VCaP (cell line): ENCODE measurements at regions not wholly inside any gene's neighbourhood (a gene's known extent, or its start where the extent isn't known, plus 50 kb on each side); places are given as distances from the start of the nearest gene placed in this dataset.

Experiments used
- H3K27ac ChIP-seq: fragments of 450-650 bp; 2 replicates; pipeline ENCODE4 v1.5.1; 2017
- TF ChIP-seq, protein P1 (sequence below): fragments of 450-650 bp; conservative IDR thresholded peaks from 2 replicates; pipeline ENCODE4 v1.5.1; 2017; ENCODE audit warnings: mild to moderate bottlenecking, moderate library complexity

DNA sequence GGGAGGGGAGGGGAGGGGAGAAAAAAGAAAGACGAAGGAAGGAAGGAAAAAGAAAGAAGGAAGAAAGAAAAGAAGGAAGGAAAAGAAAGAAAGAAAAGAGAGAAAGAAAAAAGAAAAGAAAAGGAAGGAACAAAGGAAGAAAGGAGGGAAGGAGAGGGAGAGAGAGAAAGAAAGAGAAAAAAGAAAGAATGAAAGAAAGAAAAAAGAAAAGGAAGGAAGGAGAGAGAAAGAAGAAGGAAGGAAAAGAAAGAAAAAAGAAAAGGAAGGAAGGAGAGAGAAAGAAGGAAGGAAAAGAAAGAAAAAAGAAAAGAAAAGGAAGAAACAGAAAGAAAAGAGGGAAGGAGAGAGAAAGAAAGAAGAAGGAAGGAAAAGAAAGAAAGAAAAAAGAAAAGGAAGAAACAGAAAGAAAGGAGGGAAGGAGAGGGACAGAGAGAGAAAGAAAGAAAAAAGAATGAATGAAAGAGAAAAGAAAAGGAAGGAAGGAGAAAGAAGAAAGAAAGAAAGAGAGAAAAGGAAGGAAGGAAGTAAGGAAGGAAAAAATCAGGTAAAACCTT is 225.3 kb downstream of the TPBG start:
- H3K27ac ChIP-seq = no peak overlapping the region
- TF ChIP-seq, protein P1, sequence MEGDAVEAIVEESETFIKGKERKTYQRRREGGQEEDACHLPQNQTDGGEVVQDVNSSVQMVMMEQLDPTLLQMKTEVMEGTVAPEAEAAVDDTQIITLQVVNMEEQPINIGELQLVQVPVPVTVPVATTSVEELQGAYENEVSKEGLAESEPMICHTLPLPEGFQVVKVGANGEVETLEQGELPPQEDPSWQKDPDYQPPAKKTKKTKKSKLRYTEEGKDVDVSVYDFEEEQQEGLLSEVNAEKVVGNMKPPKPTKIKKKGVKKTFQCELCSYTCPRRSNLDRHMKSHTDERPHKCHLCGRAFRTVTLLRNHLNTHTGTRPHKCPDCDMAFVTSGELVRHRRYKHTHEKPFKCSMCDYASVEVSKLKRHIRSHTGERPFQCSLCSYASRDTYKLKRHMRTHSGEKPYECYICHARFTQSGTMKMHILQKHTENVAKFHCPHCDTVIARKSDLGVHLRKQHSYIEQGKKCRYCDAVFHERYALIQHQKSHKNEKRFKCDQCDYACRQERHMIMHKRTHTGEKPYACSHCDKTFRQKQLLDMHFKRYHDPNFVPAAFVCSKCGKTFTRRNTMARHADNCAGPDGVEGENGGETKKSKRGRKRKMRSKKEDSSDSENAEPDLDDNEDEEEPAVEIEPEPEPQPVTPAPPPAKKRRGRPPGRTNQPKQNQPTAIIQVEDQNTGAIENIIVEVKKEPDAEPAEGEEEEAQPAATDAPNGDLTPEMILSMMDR = no peak

DNA sequence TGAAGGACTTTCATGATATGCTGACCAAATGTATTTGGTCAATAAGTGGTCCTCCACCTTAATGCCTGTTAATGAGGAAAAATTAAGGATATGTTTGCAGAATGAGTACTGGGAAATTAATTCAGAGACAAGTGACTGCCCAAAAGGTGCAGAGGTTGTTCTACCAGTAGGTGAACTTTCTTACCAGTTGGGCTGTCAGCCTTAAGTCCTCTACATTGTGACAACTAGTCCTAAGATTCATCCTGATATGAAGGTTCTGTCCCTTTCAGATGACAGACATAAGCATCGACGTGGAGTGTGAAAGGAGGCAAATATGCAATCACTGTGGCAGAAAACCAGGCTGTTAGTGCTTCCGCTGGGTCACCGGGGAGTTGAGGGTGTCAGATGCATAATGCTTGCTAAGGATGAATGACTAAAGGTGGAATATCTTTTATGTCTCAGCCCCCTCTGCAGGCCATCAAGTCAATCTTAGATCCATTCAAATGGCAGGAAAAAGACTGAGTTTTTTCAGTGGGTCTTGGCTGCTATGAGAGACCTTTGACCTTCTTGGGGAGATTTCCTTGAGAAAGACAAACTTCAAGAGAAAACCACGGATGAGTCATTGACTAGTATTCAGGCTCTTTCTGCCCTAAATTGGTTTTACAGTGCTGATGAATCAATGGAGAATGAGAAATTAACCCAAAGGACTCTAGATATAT is 226.0 kb downstream of the TPBG start:
- H3K27ac ChIP-seq = no peak overlapping the region
- TF ChIP-seq, protein P1 = 0 out of 2 replicates have a peak, but pooled peaks have one; percentile 8

DNA sequence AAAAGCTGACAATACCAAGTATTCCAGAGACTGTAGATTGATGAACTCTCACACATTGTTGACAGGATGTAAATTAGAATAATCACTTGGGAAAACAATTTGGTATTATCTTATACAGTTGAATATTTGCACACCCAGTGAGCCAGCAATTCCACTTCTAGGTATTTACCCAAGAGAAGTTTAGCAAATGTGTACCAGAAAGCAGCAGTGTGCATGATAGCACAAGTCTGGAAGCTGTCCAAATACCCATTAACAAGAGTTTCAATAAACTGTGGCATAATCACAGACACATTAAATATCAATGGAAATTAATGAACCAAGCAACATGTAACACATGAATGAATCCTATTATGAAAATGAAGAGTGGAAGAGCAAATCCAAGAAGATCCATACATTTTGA is 233.6 kb downstream of the TPBG start:
- H3K27ac ChIP-seq = no peak overlapping the region
- TF ChIP-seq, protein P1 = no peak

DNA sequence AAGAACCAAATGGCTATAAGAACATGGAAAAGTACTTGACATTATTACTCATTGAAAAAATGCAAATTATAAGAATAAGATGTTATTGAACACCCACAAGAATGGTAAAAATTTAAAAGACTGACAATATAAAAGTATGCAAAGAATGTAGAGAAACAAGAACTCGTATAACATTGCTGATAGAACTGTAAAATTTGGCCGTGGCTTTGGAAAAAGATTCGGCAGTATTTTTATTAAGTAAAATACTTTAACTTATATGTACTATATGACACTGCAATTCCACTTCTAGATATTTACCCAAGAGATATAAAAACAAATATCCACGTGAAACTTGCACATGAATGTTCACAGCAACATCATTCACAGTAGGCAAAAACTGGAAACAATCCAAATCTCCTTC is 239.2 kb downstream of the TPBG start:
- no peak overlapping the region for H3K27ac ChIP-seq
- TF ChIP-seq, protein P1 = no peak

DNA sequence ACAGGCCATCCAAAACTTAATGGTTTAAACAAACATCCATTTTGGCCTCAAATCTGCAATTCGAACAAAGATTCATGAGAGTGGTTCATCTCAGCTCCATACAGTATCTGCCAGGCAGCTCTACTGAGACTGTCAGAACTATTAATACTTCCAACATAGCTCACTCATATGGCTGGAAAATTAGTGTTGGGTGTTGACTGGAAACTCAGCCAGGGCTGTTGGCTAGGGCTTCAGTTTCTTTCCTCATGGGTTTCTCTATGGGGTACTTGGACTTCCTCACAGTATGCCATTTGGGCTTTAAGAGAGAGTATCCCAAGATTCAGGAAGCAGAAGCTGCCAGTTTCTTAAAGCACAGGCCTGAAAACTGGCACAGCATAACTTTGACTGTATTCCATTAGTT is 240.3 kb downstream of the TPBG start:
- H3K27ac ChIP-seq = no peak overlapping the region
- TF ChIP-seq, protein P1 = no peak

DNA sequence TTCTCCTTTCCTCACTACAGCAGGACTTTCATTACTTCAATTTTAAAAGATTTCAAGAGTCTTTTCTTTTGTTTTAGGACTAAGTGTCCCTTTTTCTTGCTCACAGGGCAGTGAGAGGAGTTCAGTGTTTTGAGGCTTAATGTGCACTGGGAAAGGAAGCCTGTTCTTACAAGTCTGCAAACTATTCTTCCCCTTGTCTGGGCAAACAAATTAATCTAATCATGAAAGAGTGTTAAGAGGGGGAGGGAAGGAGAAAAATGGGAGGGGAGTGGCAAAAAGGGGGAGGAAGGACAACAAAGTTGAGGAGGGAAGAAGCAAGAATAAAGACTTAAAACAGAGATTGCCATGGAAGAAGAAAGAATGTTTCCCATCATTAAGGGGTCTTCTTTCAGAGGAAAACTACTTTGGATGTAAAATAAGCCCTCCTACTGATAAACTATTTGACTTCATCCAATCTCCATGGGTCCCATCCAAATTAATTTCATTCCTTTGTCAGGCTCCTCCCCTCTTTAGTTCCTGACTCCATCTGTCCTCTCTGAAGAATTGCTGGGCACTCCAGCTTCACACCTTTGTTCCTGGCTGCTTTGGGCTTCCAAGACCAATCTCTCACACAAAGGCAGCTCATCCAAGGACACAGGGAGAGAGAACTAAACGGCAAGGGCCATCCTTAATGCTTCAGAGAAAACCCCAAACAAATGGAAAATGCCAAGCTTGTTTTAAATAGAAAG is 244.5 kb downstream of the TPBG start:
- H3K27ac ChIP-seq = no peak overlapping the region
- TF ChIP-seq, protein P1 = no peak

DNA sequence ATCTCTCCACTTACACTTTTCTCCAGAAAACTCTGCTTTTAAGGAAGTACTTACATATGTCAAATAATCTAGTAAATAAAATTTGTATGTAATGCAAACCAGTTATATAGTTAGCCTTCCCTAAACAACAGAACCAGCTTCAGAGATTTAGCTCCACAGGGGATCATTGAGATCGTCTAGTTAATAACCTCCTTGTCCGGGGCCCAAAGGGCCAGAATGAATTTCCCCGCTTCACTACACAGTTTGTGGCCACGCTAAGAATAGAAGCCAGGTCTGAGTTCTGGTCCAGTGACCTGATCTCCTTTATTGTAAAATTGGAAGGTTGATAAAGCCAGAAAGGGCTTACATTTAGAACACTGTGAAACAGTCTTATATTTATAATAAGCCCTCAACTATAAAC is 245.2 kb downstream of the TPBG start:
- TF ChIP-seq, protein P1 = no peak

More for the DNA sequence above, 245.2 kb downstream of the TPBG start:
- no peak overlapping the region for H3K27ac ChIP-seq
